ENCODE measurements at regions not wholly inside any gene's neighbourhood (a gene's known extent, or its start where the extent isn't known, plus 50 kb on each side); places are given as distances from the start of the nearest gene placed in this dataset.

- TF ChIP-seq, protein P1, sequence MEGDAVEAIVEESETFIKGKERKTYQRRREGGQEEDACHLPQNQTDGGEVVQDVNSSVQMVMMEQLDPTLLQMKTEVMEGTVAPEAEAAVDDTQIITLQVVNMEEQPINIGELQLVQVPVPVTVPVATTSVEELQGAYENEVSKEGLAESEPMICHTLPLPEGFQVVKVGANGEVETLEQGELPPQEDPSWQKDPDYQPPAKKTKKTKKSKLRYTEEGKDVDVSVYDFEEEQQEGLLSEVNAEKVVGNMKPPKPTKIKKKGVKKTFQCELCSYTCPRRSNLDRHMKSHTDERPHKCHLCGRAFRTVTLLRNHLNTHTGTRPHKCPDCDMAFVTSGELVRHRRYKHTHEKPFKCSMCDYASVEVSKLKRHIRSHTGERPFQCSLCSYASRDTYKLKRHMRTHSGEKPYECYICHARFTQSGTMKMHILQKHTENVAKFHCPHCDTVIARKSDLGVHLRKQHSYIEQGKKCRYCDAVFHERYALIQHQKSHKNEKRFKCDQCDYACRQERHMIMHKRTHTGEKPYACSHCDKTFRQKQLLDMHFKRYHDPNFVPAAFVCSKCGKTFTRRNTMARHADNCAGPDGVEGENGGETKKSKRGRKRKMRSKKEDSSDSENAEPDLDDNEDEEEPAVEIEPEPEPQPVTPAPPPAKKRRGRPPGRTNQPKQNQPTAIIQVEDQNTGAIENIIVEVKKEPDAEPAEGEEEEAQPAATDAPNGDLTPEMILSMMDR (IDR thresholded peaks at IDR 0.05) = no peak
- no peak for TF ChIP-seq POLR2A (IDR thresholded peaks at IDR 0.05)
Observed at GRCh38 chr16:63663155-63663554, 1458.7 kb downstream of the CDH11 start.

Measured in thyroid gland (tissue), 4 donors.